CD4-positive, alpha-beta T cell (primary cell): ENCODE measurements at regions not wholly inside any gene's neighbourhood (a gene's known extent, or its start where the extent isn't known, plus 50 kb on each side); places are given as distances from the start of the nearest gene placed in this dataset.
A peak's percentile ranks its signal among the peaks of the same experiment; 100 is the strongest.

ENCODE experiments used
- ATAC-seq: fragments of 200-7000 bp; cut with Tn5 transposase; one replicate; pipeline ENCODE4 v1.10.0; 2022; ENCODE audit warnings: mild to moderate bottlenecking; ENCODE audit not compliant: poor library complexity
- CTCF ChIA-PET: fragments of 350-600 bp; sonication (Branson Sonifier 250); formaldehyde crosslinking; loops from one replicate; lab custom pipeline; 2021; ENCODE audit warnings: antibody characterized with exemption, inconsistent platforms; lab: Charles Lee
- POLR2A ChIA-PET: fragments of 350-600 bp; sonication (Branson Sonifier 250); formaldehyde crosslinking; loops from one replicate; lab custom pipeline; 2021; ENCODE audit warnings: antibody characterized with exemption, inconsistent platforms; lab: Charles Lee
- DNase-seq, 14 experiments: peaks; one replicate each; pipeline ENCODE4 v3.0.0-alpha.2; 2013 to 2020; ENCODE audit warnings: mixed read lengths in 2 of 14
- H3K27ac ChIP-seq, 2 donors: one replicate each; pipeline versions ENCODE4 v1.5.1 to v1.7.0; 2013; ENCODE audit warnings: low read length in 2 of 2, low read depth in 1 of 2, mild to moderate bottlenecking in 1 of 2
- H3K27me3 ChIP-seq, 2 experiments: 1 replicate in 1 of 2; 2 replicates in 1 of 2; pipeline versions ENCODE4 v1.6.1 to v1.7.0; 2013; ENCODE audit warnings: low read length in 2 of 2, control low read depth in 1 of 2, mild to moderate bottlenecking in 1 of 2, moderate library complexity in 1 of 2; ENCODE audit not compliant: insufficient read depth in 2 of 2, control insufficient read depth in 1 of 2
- H3K36me3 ChIP-seq: one replicate; pipeline ENCODE4 v1.6.1; 2013; ENCODE audit warnings: low read length, control low read depth; ENCODE audit not compliant: insufficient read depth
- H3K4me1 ChIP-seq: one replicate; pipeline ENCODE4 v1.6.1; 2013; ENCODE audit warnings: low read length, control low read depth; ENCODE audit not compliant: insufficient read depth
- H3K4me3 ChIP-seq: one replicate; pipeline ENCODE4 v1.5.1; 2013; ENCODE audit warnings: mild to moderate bottlenecking, low read length, moderate library complexity
- H3K9me3 ChIP-seq, 2 experiments: 1 replicate in 1 of 2; 2 replicates in 1 of 2; pipeline versions ENCODE4 v1.6.1 to v1.7.0; 2013; ENCODE audit warnings: low read length in 2 of 2, mild to moderate bottlenecking in 2 of 2, control low read depth in 1 of 2, moderate library complexity in 1 of 2; ENCODE audit not compliant: control insufficient read depth in 1 of 2, insufficient read depth in 1 of 2
- H3K27ac Mint-ChIP-seq: one replicate; pipeline ENCODE4 v1.8.0; 2020; ENCODE audit warnings: mixed read lengths
- H3K27me3 Mint-ChIP-seq: one replicate; pipeline ENCODE4 v1.8.0; 2021; ENCODE audit warnings: mixed read lengths
- H3K36me3 Mint-ChIP-seq: one replicate; pipeline ENCODE4 v1.8.0; 2021; ENCODE audit warnings: low read depth, mixed read lengths
- H3K4me1 Mint-ChIP-seq: one replicate; pipeline ENCODE4 v1.8.0; 2021; ENCODE audit warnings: low read depth, mixed read lengths
- H3K4me3 Mint-ChIP-seq: one replicate; pipeline ENCODE4 v1.8.0; 2020; ENCODE audit warnings: mild to moderate bottlenecking, mixed read lengths
- H3K9me3 Mint-ChIP-seq: one replicate; pipeline ENCODE4 v1.8.0; 2020; ENCODE audit warnings: mixed read lengths
- CTCF ChIP-seq: fragments of 200-600 bp; IDR thresholded peaks from one replicate; pipeline ENCODE4 v1.8.0; 2022; ENCODE audit warnings: antibody characterized with exemption, mild to moderate bottlenecking
- intact Hi-C, 2 experiments: fragments of 100-400 bp; cut with DNase I in 1 of 2; cut with micrococcal nuclease in 1 of 2; formaldehyde crosslinking; loops; one replicate each; pipeline versions ENCODE4 v1.15.1 to v1.9.0; 2023 to 2025; cut with DNase I, micrococcal nuclease

- Histone ChIP-seq H3K4me3 (no peak overlapping the region), H3K27me3 (peaks cover 10 to 11% of the 10 kb centered on the region in 2 experiments), H3K27ac (no peak overlapping the region), H3K36me3 (no peaks in the 10 kb centered on the region), H3K4me1 (no peaks in the 10 kb centered on the region), H3K9me3 (no peaks in the 10 kb centered on the region)
- Mint-ChIP-seq H3K27ac (no peak overlapping the region), H3K27me3 (peaks cover 81% of the 10 kb centered on the region), H3K36me3 (no peaks in the 10 kb centered on the region), H3K4me3 (no peak overlapping the region), H3K9me3 (no peaks in the 10 kb centered on the region), H3K4me1 (no peaks in the 10 kb centered on the region)
- DNase-seq (no peak), ATAC-seq (no peak)
- intact Hi-C loops: no loop called here
- ChIA-PET CTCF (no interaction called here), POLR2A (no interaction called here)
- TF ChIP-seq CTCF: no peak
Measured at GRCh38 chr5:141737535-141737934, 55.5 kb upstream of the ARAP3 start.

- DNase-seq (no peak), ATAC-seq (no peak)
- POLR2A ChIA-PET: no interaction called here
- Mint-ChIP-seq H3K27ac (no peak overlapping the region), H3K4me3 (no peak overlapping the region), H3K27me3 (peaks cover 68% of the 10 kb centered on the region), H3K4me1 (no peaks in the 10 kb centered on the region), H3K9me3 (no peaks in the 10 kb centered on the region), H3K36me3 (no peaks in the 10 kb centered on the region)
- no peak for TF ChIP-seq CTCF
- Histone ChIP-seq H3K27ac (no peak overlapping the region), H3K36me3 (no peaks in the 10 kb centered on the region), H3K27me3 (peaks cover 6% of the 10 kb centered on the region in 2 experiments), H3K4me1 (no peaks in the 10 kb centered on the region), H3K4me3 (no peak overlapping the region), H3K9me3 (no peaks in the 10 kb centered on the region)
- CTCF ChIA-PET: no interaction called here
- intact Hi-C loops: no loop called here
Measured at GRCh38 chr5:141735823-141736222, 53.8 kb upstream of the ARAP3 start.

GRCh38 chr5:141734501-141735229, 52.6 kb upstream of the ARAP3 start:
- H3K27ac ChIP-seq: no peak overlapping the region
- H3K27me3 Mint-ChIP-seq: peaks cover 60% of the 10 kb centered on the region
- intact Hi-C loops: no loop called here
- no peaks in the 10 kb centered on the region for H3K9me3 ChIP-seq
- ChIA-PET CTCF (no interaction called here), POLR2A (no interaction called here)
- no peaks in the 10 kb centered on the region for H3K4me1 ChIP-seq
- no peak overlapping the region for H3K4me3 ChIP-seq
- peak in 11 of 14 experiments; percentile 2 to 49 (median 14) for DNase-seq
- TF ChIP-seq CTCF: no peak
- H3K4me3 Mint-ChIP-seq: no peak overlapping the region
- H3K36me3 ChIP-seq: no peaks in the 10 kb centered on the region
- no peaks in the 10 kb centered on the region for H3K4me1 Mint-ChIP-seq
- H3K36me3 Mint-ChIP-seq: no peaks in the 10 kb centered on the region
- H3K27me3 ChIP-seq: peaks cover 6% of the 10 kb centered on the region in 2 experiments
- H3K9me3 Mint-ChIP-seq: no peaks in the 10 kb centered on the region
- no peak overlapping the region for H3K27ac Mint-ChIP-seq
- no peak for ATAC-seq
